ENCODE measurements at regions not wholly inside any gene's neighbourhood (a gene's known extent, or its start where the extent isn't known, plus 50 kb on each side); places are given as distances from the start of the nearest gene placed in this dataset.
"Not testable (repeated sequence)": the region's sequence is repeated elsewhere in the genome, so short reads cannot be mapped to it uniquely, and the experiment has no call there.

GRCh38 chr9:42358626-42359247, 175.3 kb downstream of the SPATA31A6 start:
- H3K4me3 ChIP-seq (ENCODE audit: low read depth, low read length); DNase-seq (ENCODE audit: low read depth): not testable (repeated sequence)

DNA sequence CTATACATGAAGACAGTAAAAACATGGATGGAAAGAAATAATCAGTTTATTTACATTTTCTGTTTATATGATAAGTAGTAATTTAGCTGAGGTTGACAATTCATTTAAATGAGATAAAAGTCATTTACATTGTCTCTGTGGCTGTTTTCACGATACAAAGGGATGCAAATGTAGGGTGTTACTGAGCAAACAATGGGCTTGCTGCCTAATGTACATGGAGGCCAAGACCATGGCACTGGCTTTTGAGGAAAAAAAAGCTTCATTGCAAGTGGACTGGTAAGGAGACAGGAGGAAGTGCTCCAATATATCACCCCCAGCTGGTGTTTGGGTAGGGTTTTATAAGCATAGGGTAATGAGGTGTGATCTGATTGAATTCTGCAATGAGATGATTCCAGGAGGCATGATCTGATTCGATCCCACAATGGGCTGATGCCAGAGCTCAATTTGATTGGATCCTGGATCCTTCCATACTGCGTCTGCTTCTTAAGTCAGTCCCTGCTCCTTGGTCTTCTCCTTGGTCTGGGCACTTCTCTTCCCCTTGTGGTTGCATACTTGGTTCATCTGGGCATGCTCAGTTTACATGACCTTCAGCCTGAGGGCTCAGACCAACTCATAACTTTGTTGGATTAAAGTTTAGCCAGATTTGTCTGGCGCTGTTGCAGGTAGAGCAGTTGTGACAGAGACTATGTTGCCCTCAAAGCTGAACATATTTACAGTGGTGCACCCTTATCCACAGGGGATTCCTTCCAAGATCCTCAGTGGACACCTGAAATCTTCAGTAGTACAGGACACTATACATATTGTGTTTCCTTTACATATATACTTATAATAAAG, 181.2 kb downstream of the SPATA31A6 start:
- not testable (repeated sequence) for DNase-seq (ENCODE audit: low read depth); H3K4me3 ChIP-seq (ENCODE audit: low read depth, low read length)

DNA sequence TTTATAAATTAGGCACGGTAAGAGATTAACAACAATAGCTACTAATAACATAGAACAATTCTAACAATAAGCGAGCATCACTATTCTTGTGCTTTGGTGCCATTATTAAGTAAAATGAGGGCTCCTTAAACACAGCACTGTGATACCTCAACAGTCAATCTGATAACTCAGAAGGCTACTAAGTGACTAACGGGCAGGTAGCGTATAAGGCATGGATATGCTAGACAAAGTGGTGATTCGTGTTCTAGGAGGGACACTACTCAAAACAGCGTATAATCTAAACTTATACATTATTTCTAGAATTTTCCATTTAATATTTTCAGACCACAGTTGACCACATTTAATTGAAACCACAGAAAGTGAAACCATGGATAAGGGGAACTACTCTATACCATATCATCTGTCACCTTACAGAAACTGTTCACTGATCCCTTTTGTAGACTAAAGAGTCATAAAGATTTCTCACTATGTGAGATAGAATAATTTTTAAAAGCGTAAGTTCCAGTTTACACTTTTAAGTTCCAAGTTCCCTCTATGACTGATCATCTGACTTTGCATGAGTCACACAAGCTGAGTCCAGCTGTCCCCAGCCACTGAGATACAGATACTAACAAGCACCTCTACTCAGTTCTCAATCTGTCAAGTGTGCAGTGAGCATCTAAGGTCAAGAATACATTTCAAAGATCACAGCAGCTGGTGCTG, 181.9 kb downstream of the SPATA31A6 start:
- not testable (repeated sequence) for H3K4me3 ChIP-seq (ENCODE audit: low read depth, low read length)
- peak; percentile 40 for DNase-seq (ENCODE audit: low read depth)

DNA sequence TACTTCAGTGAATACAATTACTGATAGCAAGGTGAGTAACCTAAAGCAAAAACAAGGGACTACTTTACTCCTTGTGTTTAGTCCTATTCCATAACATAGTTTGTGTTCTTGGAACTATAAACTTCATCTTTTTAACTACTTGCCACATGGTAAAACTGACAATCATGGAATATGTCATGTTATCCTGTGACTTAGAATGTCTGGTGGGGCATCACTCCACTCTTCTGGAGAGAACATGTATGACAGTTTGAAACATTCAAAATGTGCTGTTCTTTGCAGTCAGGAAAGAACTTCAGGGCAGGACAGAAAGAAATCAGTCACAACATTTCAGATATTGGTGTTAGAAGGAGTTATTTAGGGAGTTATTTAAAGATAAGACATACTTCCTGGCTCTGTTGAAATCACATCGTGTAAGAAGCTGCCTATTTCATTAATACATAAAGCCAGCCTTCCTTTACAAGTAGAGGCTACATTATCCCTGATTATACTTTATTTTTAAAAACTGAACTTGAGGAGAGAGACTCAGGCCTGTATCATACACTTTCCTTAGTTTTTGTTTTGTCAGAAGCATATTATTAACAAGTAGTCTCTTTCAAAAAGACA, 184.9 kb downstream of the SPATA31A6 start:
- DNase-seq (ENCODE audit: low read depth): peak; percentile 39
- H3K4me3 ChIP-seq (ENCODE audit: low read depth, low read length): not testable (repeated sequence)

- DNase-seq (ENCODE audit: low read depth); H3K4me3 ChIP-seq (ENCODE audit: low read depth, low read length): not testable (repeated sequence)
Measured at GRCh38 chr9:42370172-42370571, 186.7 kb downstream of the SPATA31A6 start.

- not testable (repeated sequence) for DNase-seq (ENCODE audit: low read depth); H3K4me3 ChIP-seq (ENCODE audit: low read depth, low read length)
Measured at GRCh38 chr9:42371417-42371816, 188.0 kb downstream of the SPATA31A6 start.

GRCh38 chr9:42377530-42378417, 194.3 kb downstream of the SPATA31A6 start:
- not testable (repeated sequence) for H3K4me3 ChIP-seq (ENCODE audit: low read depth, low read length); DNase-seq (ENCODE audit: low read depth)

- no peak overlapping the region for H3K4me3 ChIP-seq (ENCODE audit: low read depth, low read length)
- DNase-seq (ENCODE audit: low read depth): no peak
- TF ChIP-seq, protein P1, sequence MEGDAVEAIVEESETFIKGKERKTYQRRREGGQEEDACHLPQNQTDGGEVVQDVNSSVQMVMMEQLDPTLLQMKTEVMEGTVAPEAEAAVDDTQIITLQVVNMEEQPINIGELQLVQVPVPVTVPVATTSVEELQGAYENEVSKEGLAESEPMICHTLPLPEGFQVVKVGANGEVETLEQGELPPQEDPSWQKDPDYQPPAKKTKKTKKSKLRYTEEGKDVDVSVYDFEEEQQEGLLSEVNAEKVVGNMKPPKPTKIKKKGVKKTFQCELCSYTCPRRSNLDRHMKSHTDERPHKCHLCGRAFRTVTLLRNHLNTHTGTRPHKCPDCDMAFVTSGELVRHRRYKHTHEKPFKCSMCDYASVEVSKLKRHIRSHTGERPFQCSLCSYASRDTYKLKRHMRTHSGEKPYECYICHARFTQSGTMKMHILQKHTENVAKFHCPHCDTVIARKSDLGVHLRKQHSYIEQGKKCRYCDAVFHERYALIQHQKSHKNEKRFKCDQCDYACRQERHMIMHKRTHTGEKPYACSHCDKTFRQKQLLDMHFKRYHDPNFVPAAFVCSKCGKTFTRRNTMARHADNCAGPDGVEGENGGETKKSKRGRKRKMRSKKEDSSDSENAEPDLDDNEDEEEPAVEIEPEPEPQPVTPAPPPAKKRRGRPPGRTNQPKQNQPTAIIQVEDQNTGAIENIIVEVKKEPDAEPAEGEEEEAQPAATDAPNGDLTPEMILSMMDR (IDR thresholded peaks at IDR 0.05; ENCODE audit: insufficient read depth, low read length): no peak
Measured at GRCh38 chr9:42378418-42378815, 195.0 kb downstream of the SPATA31A6 start.

DNA sequence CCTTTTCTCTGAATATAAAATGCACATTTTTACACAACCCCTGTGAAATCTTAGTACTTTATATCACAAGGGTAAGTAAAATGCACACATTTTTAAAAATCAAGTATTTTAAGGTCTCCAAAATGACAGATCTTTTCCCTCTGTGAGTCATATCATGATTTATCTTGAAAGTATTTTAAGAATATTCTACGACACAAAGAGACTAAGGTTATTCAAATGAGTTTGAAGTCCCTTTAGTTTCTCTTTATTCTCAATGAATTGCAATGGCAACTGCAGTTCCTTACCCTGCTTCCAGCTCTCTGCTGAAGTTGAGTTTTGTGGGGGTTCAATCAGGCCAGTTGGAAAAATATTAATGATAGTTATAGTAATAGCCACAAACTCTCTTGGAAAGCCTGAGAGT, 196.1 kb downstream of the SPATA31A6 start:
- peak; percentile 37 for DNase-seq (ENCODE audit: low read depth)
- not testable (repeated sequence) for H3K4me3 ChIP-seq (ENCODE audit: low read depth, low read length)

GRCh38 chr9:42384585-42384984, 201.1 kb downstream of the SPATA31A6 start:
- not testable (repeated sequence) for DNase-seq (ENCODE audit: low read depth); H3K4me3 ChIP-seq (ENCODE audit: low read depth, low read length)

DNA sequence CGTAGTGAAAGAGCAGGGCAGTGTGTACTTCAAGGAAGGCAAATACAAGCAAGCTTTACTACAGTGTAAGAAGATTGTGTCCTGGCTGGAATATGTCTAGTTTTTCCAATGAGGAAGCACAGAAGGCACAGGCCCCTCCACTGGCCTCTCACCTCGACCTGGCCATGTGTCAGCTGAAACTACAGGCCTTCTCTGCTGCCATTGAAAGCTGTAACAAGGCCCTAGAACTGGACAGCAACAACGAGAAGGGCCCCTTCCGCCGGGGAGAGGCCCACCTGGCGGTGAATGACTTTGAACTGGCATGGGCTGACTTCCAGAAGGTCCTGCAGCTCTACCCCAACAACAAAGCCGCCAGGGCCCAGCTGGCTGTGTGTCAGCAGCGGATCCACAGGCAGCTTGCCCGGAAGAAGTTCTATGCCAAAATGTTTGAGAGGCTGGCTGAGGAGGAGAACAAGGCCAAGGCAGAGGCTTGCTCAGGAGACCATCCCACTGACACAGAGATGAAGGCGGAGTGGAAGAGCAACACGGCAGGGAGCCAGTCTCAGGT, 202.2 kb downstream of the SPATA31A6 start:
- DNase-seq (ENCODE audit: low read depth): peak; percentile 80
- H3K4me3 ChIP-seq (ENCODE audit: low read depth, low read length): not testable (repeated sequence)
